Activated CD8-positive, alpha-beta memory T cell treated with anti-CD3 and anti-CD28 coated beads for 4 hours (primary cell): ENCODE measurements at regions not wholly inside any gene's neighbourhood (a gene's known extent, or its start where the extent isn't known, plus 50 kb on each side); places are given as distances from the start of the nearest gene placed in this dataset.

Source experiments
- DNase-seq, 2 donors: peaks; one replicate each; pipeline ENCODE4 v3.0.0-alpha.2; 2020; ENCODE audit warnings: low read depth in 2 of 2

- no peak for DNase-seq
Observed at GRCh38 chr18:78739115-78739514, 240.5 kb upstream of the SALL3 start.

GRCh38 chr18:78739882-78740677 lies 239.5 kb upstream of the SALL3 start:
- DNase-seq = no peak

GRCh38 chr18:78740876-78741275 lies 238.7 kb upstream of the SALL3 start:
- DNase-seq = no peak

GRCh38 chr18:78741381-78742217 lies 238.0 kb upstream of the SALL3 start:
- no peak for DNase-seq

GRCh38 chr18:78742218-78742745 lies 237.3 kb upstream of the SALL3 start:
- DNase-seq = no peak

GRCh38 chr18:78743078-78743477 lies 236.5 kb upstream of the SALL3 start:
- no peak for DNase-seq

- no peak for DNase-seq
Observed at GRCh38 chr18:78751664-78752063, 228.0 kb upstream of the SALL3 start.

- no peak for DNase-seq
Observed at GRCh38 chr18:78753240-78753639, 226.4 kb upstream of the SALL3 start.

- DNase-seq = no peak
Observed at GRCh38 chr18:78754311-78755043, 225.1 kb upstream of the SALL3 start.

GRCh38 chr18:78757014-78757413 lies 222.6 kb upstream of the SALL3 start:
- DNase-seq = no peak

- no peak for DNase-seq
Observed at GRCh38 chr18:78758496-78758895, 221.1 kb upstream of the SALL3 start.

GRCh38 chr18:78762753-78763152 lies 216.9 kb upstream of the SALL3 start:
- DNase-seq = no peak

- DNase-seq = no peak
Observed at GRCh38 chr18:78764544-78764943, 215.1 kb upstream of the SALL3 start.

GRCh38 chr18:78765142-78765541 lies 214.5 kb upstream of the SALL3 start:
- no peak for DNase-seq

GRCh38 chr18:78765637-78766281 lies 213.9 kb upstream of the SALL3 start:
- DNase-seq = no peak

GRCh38 chr18:78766651-78767533 lies 212.7 kb upstream of the SALL3 start:
- DNase-seq = no peak

- no peak for DNase-seq
Observed at GRCh38 chr18:78767648-78768071, 212.0 kb upstream of the SALL3 start.

- DNase-seq = no peak
Observed at GRCh38 chr18:78768221-78768620, 211.4 kb upstream of the SALL3 start.

GRCh38 chr18:78768656-78769501 lies 210.7 kb upstream of the SALL3 start:
- no peak for DNase-seq
